PC-9 (cell line): ENCODE measurements at regions not wholly inside any gene's neighbourhood (a gene's known extent, or its start where the extent isn't known, plus 50 kb on each side); places are given as distances from the start of the nearest gene placed in this dataset.

Experiments
- BruUV-seq: library from RNA; stranded (reverse); fragments of 400-500 nt; replicated peaks from 2 replicates; lab custom pipeline; 2021; lab: Mats Ljungman, UMichigan
- CTCF ChIA-PET: fragments of 300-600 bp; sonication (Branson Sonifier 250); formaldehyde crosslinking; loops from one replicate; lab custom pipeline; 2022; ENCODE audit warnings: antibody characterized with exemption; lab: Charles Lee
- POLR2A ChIA-PET: fragments of 300-600 bp; sonication (Branson Sonifier 250); formaldehyde crosslinking; loops from one replicate; lab custom pipeline; 2022; ENCODE audit warnings: antibody characterized with exemption; ENCODE audit not compliant: unreplicated experiment; lab: Charles Lee
- DNase-seq, 2 experiments: peaks; one replicate each; pipeline versions ENCODE4 v3.0.0 to v3.0.0-alpha.2; 2015 to 2022; ENCODE audit warnings: mixed read lengths in 1 of 2
- H2AFZ ChIP-seq: fragments of 200-600 bp; sonication (generic); 2 replicates; pipeline ENCODE4 v1.8.1; 2017; ENCODE audit warnings: antibody characterized with exemption
- H3F3A ChIP-seq: fragments of 200-600 bp; sonication (generic); 2 replicates; pipeline ENCODE4 v1.8.1; 2017; ENCODE audit warnings: antibody characterized with exemption, mild to moderate bottlenecking, low read depth; ENCODE audit not compliant: insufficient read depth
- H3K27ac ChIP-seq: fragments of 200-600 bp; sonication (generic); 2 replicates; pipeline ENCODE4 v1.6.1; 2016; ENCODE audit warnings: mixed run types
- H3K27me3 ChIP-seq: fragments of 200-600 bp; sonication (generic); 2 replicates; pipeline ENCODE4 v1.6.1; 2016; ENCODE audit warnings: low read depth, mixed run types; ENCODE audit not compliant: insufficient read depth
- H3K36me3 ChIP-seq: fragments of 200-600 bp; sonication (generic); 2 replicates; pipeline ENCODE4 v1.6.1; 2016; ENCODE audit warnings: low read depth, mixed run types
- H3K4me1 ChIP-seq: fragments of 200-600 bp; sonication (generic); replicated peaks from 2 replicates; pipeline ENCODE4 v1.6.1; 2016; ENCODE audit warnings: mixed run types; ENCODE audit not compliant: insufficient read depth
- H3K4me2 ChIP-seq: fragments of 200-600 bp; sonication (generic); 2 replicates; pipeline ENCODE4 v1.6.1; 2017; ENCODE audit warnings: mixed run types
- H3K4me3 ChIP-seq: fragments of 200-600 bp; sonication (generic); 2 replicates; pipeline ENCODE4 v1.6.1; 2016; ENCODE audit warnings: mixed run types
- H3K79me2 ChIP-seq: fragments of 200-600 bp; sonication (generic); 2 replicates; pipeline ENCODE4 v1.6.1; 2017; ENCODE audit warnings: low read depth, mixed run types
- H3K9me2 ChIP-seq: fragments of 200-600 bp; sonication (generic); 2 replicates; pipeline ENCODE4 v1.8.1; 2017; ENCODE audit warnings: mild to moderate bottlenecking; ENCODE audit not compliant: insufficient read depth
- H3K9me3 ChIP-seq: fragments of 200-600 bp; sonication (generic); 2 replicates; pipeline ENCODE4 v1.8.1; 2016; ENCODE audit warnings: low read depth; ENCODE audit not compliant: insufficient read depth
- H4K20me1 ChIP-seq: fragments of 200-600 bp; sonication (generic); 2 replicates; pipeline ENCODE4 v1.8.1; 2017; ENCODE audit not compliant: insufficient read depth
- EZH2 ChIP-seq: fragments of 200-600 bp; sonication (generic); IDR thresholded peaks from 2 replicates; pipeline ENCODE4 v1.8.0; 2017; ENCODE audit warnings: antibody characterized with exemption, low read depth
- intact Hi-C: fragments of 100-400 bp; cut with micrococcal nuclease; formaldehyde crosslinking; loops from one replicate; pipeline ENCODE4 v1.10.0; 2022; ENCODE audit not compliant: unreplicated experiment
- TF ChIP-seq, protein P1 (sequence below): fragments of 200-600 bp; sonication (generic); conservative IDR thresholded peaks from 2 replicates; pipeline ENCODE4 v1.6.1; 2017; ENCODE audit warnings: mixed run types, antibody characterized with exemption, mild to moderate bottlenecking, moderate library complexity

- POLR2A ChIA-PET: no interaction called here
- intact Hi-C loops: no loop called here
These were observed 155.5 kb upstream of the SLC24A5 start for GRCh38 chr15:47965297-47965696.

DNA sequence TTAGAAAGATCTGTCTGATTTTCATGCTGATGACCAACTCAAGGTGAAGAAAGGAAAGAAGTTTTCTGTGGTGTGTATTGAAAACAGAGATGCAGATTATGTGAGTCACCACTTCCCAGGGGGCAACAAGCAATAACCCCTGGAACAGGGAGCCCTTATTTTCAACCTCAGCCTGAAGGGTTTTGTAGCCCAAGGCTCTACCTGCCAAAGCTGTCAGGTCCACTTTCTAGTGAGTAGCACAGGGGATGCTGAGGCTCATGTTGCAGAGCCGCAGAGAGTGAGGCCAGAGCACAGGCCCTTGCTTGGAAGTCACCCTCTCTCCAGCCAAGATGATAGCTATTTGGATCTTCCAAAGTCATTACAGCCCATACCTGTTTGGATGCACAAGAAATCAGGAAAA, 152.2 kb upstream of the SLC24A5 start:
- TF ChIP-seq, protein P1, sequence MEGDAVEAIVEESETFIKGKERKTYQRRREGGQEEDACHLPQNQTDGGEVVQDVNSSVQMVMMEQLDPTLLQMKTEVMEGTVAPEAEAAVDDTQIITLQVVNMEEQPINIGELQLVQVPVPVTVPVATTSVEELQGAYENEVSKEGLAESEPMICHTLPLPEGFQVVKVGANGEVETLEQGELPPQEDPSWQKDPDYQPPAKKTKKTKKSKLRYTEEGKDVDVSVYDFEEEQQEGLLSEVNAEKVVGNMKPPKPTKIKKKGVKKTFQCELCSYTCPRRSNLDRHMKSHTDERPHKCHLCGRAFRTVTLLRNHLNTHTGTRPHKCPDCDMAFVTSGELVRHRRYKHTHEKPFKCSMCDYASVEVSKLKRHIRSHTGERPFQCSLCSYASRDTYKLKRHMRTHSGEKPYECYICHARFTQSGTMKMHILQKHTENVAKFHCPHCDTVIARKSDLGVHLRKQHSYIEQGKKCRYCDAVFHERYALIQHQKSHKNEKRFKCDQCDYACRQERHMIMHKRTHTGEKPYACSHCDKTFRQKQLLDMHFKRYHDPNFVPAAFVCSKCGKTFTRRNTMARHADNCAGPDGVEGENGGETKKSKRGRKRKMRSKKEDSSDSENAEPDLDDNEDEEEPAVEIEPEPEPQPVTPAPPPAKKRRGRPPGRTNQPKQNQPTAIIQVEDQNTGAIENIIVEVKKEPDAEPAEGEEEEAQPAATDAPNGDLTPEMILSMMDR: no peak
- no peak for TF ChIP-seq EZH2
- POLR2A ChIA-PET: no interaction called here
- no peaks in the 10 kb centered on the region for H3K36me3 ChIP-seq

More at GRCh38 chr15:47965297-47965696, 155.5 kb upstream of the SLC24A5 start:
- Histone ChIP-seq H3K9me2 (no peaks in the 10 kb centered on the region), H3K36me3 (no peaks in the 10 kb centered on the region), H3K4me1 (no peaks in the 10 kb centered on the region), H3K9me3 (no peaks in the 10 kb centered on the region), H3K79me2 (no peaks in the 10 kb centered on the region), H2AFZ (no peak overlapping the region), H4K20me1 (no peaks in the 10 kb centered on the region), H3K4me2 (no peak overlapping the region), H3F3A (no peaks in the 10 kb centered on the region), H3K4me3 (no peak overlapping the region), H3K27ac (no peak overlapping the region), H3K27me3 (no peaks in the 10 kb centered on the region)
- BruUV-seq: no TSS peak
- TF ChIP-seq, protein P1: no peak
- TF ChIP-seq EZH2: no peak
- CTCF ChIA-PET: no interaction called here
- no peak for DNase-seq

GRCh38 chr15:47971637-47972036, 149.2 kb upstream of the SLC24A5 start:
- no peak overlapping the region for H3K4me3 ChIP-seq
- no peak overlapping the region for H2AFZ ChIP-seq
- ChIA-PET CTCF (no interaction called here), POLR2A (no interaction called here)
- H3K79me2 ChIP-seq: no peaks in the 10 kb centered on the region
- BruUV-seq: no TSS peak
- H3K27ac ChIP-seq: no peak overlapping the region
- H3K4me2 ChIP-seq: no peak overlapping the region
- H3K36me3 ChIP-seq: no peaks in the 10 kb centered on the region
- no peaks in the 10 kb centered on the region for H4K20me1 ChIP-seq
- no peaks in the 10 kb centered on the region for H3K9me2 ChIP-seq
- intact Hi-C loops: no loop called here
- DNase-seq: no peak
- no peaks in the 10 kb centered on the region for H3K9me3 ChIP-seq
- no peaks in the 10 kb centered on the region for H3K4me1 ChIP-seq
- no peaks in the 10 kb centered on the region for H3F3A ChIP-seq
- no peaks in the 10 kb centered on the region for H3K27me3 ChIP-seq
- no peak for TF ChIP-seq EZH2
- TF ChIP-seq, protein P1: no peak

More for the DNA sequence above, 152.2 kb upstream of the SLC24A5 start:
- Histone ChIP-seq H4K20me1 (no peaks in the 10 kb centered on the region), H3K4me2 (no peak overlapping the region), H3K4me1 (no peaks in the 10 kb centered on the region), H3K27ac (no peak overlapping the region), H3K9me3 (no peaks in the 10 kb centered on the region), H3K9me2 (no peaks in the 10 kb centered on the region), H2AFZ (no peak overlapping the region), H3F3A (no peaks in the 10 kb centered on the region), H3K79me2 (no peaks in the 10 kb centered on the region), H3K27me3 (no peaks in the 10 kb centered on the region), H3K4me3 (no peak overlapping the region)
- DNase-seq: no peak
- CTCF ChIA-PET: no interaction called here
- BruUV-seq: no TSS peak
- intact Hi-C loops: no loop called here
